Right cardiac atrium (tissue), 5 donors: ENCODE measurements at regions not wholly inside any gene's neighbourhood (a gene's known extent, or its start where the extent isn't known, plus 50 kb on each side); places are given as distances from the start of the nearest gene placed in this dataset.

Experiments used
- ATAC-seq, 2 donors: fragments of 200-7000 bp; cut with Tn5 transposase; one replicate each; pipeline versions ENCODE4 v1.8.0 to v1.9.1; 2020; ENCODE audit warnings: moderate library complexity in 2 of 2, mild to moderate bottlenecking in 1 of 2
- DNase-seq, 3 donors: peaks; one replicate each; pipeline ENCODE4 v3.0.0-alpha.2; 2020
- H3K27ac ChIP-seq: one replicate; pipeline ENCODE4 v1.5.1; 2013; ENCODE audit warnings: mild to moderate bottlenecking, low read length, control low read depth, moderate library complexity
- H3K27me3 ChIP-seq: one replicate; pipeline ENCODE4 v1.6.1; 2013; ENCODE audit not compliant: control insufficient read depth, insufficient read depth
- H3K4me1 ChIP-seq: one replicate; pipeline ENCODE4 v1.6.1; 2013; ENCODE audit warnings: low read length; ENCODE audit not compliant: control insufficient read depth, insufficient read depth
- H3K4me3 ChIP-seq: one replicate; pipeline ENCODE4 v1.5.1; 2013; ENCODE audit warnings: low read length, control low read depth
- H3K9me3 ChIP-seq: one replicate; pipeline ENCODE4 v1.6.1; 2013; ENCODE audit warnings: low read length; ENCODE audit not compliant: control insufficient read depth
- WGBS: extraction: QIAGEN DNeasy Blood & Tissue Kit; methylation state at CpG from one replicate; pipeline ENCODE4 v1.1.7; 2013; 5-methylcytosine and 5-hydroxymethylcytosine counted together
- intact Hi-C, 4 donors: fragments of 100-400 bp; cut with DNase I; formaldehyde crosslinking; loops; one replicate each; pipeline versions ENCODE4 v1.11.0 to v1.14.0; 2022 to 2023
- donor health status: healthy with polysubstance abuse.
- donor health status: DM: no; HTN: yes; CAD: no.
- donor health status: DM: no; HTN: no; CAD: no.
- donor health status: DM: no; HTN: yes; CAD: no; lungs with severe emphysema.
- donor health status: DM: yes; HTN: yes; CAD: no.

- no peaks in the 10 kb centered on the region for H3K9me3 ChIP-seq
- ATAC-seq (no peak), DNase-seq (no peak)
- no peak overlapping the region for H3K4me3 ChIP-seq
- no peaks in the 10 kb centered on the region for H3K4me1 ChIP-seq
- no peak overlapping the region for H3K27ac ChIP-seq
- intact Hi-C loops = no loop called here
- 51% methylated on average over 5 of the region's 5 CpGs for WGBS
- no peaks in the 10 kb centered on the region for H3K27me3 ChIP-seq
Observed at GRCh38 chr12:126512916-126513913, 1448.0 kb downstream of the AACS start.

DNA sequence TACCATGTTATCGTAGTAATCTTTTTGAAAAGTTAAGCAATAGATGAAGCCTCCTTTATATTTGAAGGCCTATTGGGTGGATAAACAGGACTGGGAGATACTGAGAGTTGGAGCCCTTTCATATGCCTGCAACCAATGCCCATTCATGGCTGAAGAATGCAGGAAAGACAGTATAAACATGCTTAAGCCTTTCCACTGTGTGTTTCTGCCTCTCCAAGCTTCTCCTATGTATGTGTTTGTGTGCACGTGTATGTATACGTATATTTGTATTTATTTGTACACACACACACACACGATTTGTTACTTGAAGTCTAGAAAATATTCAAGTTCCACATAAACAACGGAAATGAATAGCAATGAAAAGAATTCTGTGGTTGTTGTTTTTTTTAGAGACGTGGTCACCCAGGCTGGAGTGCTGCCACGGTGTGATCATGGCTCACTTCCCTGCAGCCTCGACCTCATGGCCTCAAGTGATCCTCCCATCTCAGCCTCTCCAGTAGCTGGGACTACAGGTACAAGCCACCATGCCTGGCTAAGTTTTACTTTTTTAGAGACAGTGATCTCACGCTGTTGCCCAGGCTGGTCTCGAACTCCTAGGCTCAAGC, 1453.5 kb downstream of the AACS start:
- WGBS = 74% methylated on average over 10 of the region's 10 CpGs
- intact Hi-C loops = no loop called here
- H3K4me1 ChIP-seq = no peaks in the 10 kb centered on the region
- no peaks in the 10 kb centered on the region for H3K9me3 ChIP-seq
- H3K27me3 ChIP-seq = no peaks in the 10 kb centered on the region
- no peak for ATAC-seq
- no peak overlapping the region for H3K27ac ChIP-seq
- H3K4me3 ChIP-seq = no peak overlapping the region
- DNase-seq = no peak

DNA sequence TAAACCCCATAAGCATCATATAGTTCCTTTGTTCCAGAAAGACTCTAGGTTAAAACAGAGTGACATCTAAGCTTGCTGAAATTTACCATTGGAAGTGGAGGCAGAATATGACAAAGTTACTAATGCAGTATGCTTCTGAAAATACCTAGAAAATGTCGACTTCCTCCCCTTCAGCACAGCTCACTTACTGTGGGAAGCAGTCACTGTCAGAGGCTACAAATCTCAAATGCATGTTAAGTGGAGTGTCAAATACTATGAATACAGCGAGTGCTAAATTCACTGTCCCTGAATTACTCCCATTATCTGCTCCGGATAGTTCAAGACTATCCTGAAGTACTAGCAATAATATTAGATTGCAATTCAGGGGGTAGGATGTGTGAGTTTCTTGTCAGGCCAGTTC, 1454.6 kb downstream of the AACS start:
- H3K27ac ChIP-seq = no peak overlapping the region
- H3K27me3 ChIP-seq = no peaks in the 10 kb centered on the region
- H3K4me3 ChIP-seq = no peak overlapping the region
- no peak for DNase-seq
- 66% methylated on average over 3 of the region's 3 CpGs for WGBS
- intact Hi-C loops = no loop called here
- H3K4me1 ChIP-seq = no peaks in the 10 kb centered on the region
- no peak for ATAC-seq
- H3K9me3 ChIP-seq = no peaks in the 10 kb centered on the region

GRCh38 chr12:126523891-126524290, 1458.7 kb downstream of the AACS start:
- H3K27me3 ChIP-seq = no peaks in the 10 kb centered on the region
- no peak overlapping the region for H3K4me3 ChIP-seq
- ATAC-seq = no peak
- intact Hi-C loops = no loop called here
- no peaks in the 10 kb centered on the region for H3K4me1 ChIP-seq
- WGBS = 72% methylated on average over 7 of the region's 7 CpGs
- H3K9me3 ChIP-seq = no peaks in the 10 kb centered on the region
- no peak for DNase-seq
- no peak overlapping the region for H3K27ac ChIP-seq

DNA sequence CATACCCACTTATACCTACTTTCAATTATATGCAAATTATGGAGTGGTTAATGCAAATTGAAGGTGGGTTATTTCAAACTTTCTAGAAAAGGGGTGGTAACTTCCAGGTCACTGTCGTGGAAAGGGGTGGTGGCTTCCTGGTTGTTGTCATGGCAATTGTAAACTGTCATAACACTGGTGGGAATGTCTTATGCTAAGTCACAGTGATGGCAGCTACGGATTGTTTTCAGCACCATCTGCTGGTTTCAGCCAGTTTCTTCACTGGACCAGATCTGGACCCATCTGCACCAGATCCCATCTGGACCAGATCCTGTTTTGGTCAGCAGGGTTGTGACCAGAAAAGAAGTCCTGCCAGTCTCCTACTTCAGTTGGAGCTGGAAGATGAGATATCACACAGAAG, 1469.3 kb downstream of the AACS start:
- no peak overlapping the region for H3K27ac ChIP-seq
- ATAC-seq (no peak), DNase-seq (no peak)
- intact Hi-C loops = no loop called here
- H3K4me1 ChIP-seq = no peaks in the 10 kb centered on the region
- no peaks in the 10 kb centered on the region for H3K27me3 ChIP-seq
- WGBS = 59% methylated on average over 2 of the region's 2 CpGs
- H3K9me3 ChIP-seq = no peaks in the 10 kb centered on the region
- no peak overlapping the region for H3K4me3 ChIP-seq

GRCh38 chr12:126534942-126535341, 1469.7 kb downstream of the AACS start:
- Histone ChIP-seq H3K27ac (no peak overlapping the region), H3K4me1 (no peaks in the 10 kb centered on the region), H3K27me3 (no peaks in the 10 kb centered on the region), H3K9me3 (no peaks in the 10 kb centered on the region), H3K4me3 (no peak overlapping the region)
- intact Hi-C loops = no loop called here
- 71% methylated on average over 1 of the region's 1 CpG for WGBS
- ATAC-seq = no peak
- DNase-seq = no peak

DNA sequence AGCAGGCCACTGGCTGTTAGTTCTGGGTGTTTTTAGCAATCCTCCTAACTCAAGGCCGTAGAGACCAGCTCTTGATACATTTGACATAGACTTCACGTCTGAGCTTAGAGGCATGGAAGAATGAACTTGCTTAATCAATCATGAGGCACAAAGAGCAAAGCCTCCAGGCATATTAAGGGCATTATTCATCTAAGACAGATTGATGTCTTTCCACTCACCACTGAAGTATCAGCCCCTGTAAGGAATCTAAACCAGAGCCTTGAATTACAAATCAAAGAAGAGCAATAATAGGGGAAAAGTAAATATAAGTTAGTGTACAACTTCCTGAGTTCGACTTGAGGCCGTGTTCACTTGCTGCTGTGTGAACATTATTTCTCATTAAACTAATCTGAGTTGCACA, 1470.7 kb downstream of the AACS start:
- Histone ChIP-seq H3K9me3 (no peaks in the 10 kb centered on the region), H3K4me1 (no peaks in the 10 kb centered on the region), H3K27me3 (no peaks in the 10 kb centered on the region), H3K4me3 (no peak overlapping the region), H3K27ac (no peak overlapping the region)
- intact Hi-C loops = no loop called here
- 61% methylated on average over 4 of the region's 4 CpGs for WGBS
- DNase-seq (no peak), ATAC-seq (no peak)

GRCh38 chr12:126537961-126538530, 1472.8 kb downstream of the AACS start:
- Histone ChIP-seq H3K27ac (no peak overlapping the region), H3K27me3 (no peaks in the 10 kb centered on the region), H3K4me3 (no peak overlapping the region), H3K4me1 (no peaks in the 10 kb centered on the region), H3K9me3 (no peaks in the 10 kb centered on the region)
- ATAC-seq = no peak
- 70% methylated on average over 3 of the region's 3 CpGs for WGBS
- intact Hi-C loops = no loop called here
- DNase-seq = no peak

GRCh38 chr12:126538888-126539287, 1473.7 kb downstream of the AACS start:
- DNase-seq (no peak), ATAC-seq (no peak)
- H3K9me3 ChIP-seq = no peaks in the 10 kb centered on the region
- H3K4me3 ChIP-seq = no peak overlapping the region
- no peaks in the 10 kb centered on the region for H3K27me3 ChIP-seq
- intact Hi-C loops = no loop called here
- H3K4me1 ChIP-seq = no peaks in the 10 kb centered on the region
- 67% methylated on average over 2 of the region's 2 CpGs for WGBS
- H3K27ac ChIP-seq = no peak overlapping the region

DNA sequence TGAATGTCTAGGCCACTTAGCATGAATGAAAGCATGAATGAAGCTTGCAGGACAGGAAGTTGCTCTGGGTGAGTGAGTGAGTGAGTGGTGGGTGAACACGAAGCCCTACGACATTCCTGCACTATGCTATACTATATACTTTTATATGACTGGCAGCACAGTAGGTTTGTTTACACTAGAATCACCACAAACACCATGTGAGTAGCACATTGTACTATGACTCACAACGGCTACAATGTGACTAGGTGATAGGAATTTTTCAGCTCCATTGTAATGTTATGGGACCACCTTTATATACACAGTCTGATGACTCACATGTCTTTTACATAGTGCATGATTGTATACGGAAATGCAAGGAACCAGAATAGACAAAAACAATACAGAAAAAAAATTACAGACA, 1480.2 kb downstream of the AACS start:
- WGBS = 71% methylated on average over 4 of the region's 4 CpGs

DNA sequence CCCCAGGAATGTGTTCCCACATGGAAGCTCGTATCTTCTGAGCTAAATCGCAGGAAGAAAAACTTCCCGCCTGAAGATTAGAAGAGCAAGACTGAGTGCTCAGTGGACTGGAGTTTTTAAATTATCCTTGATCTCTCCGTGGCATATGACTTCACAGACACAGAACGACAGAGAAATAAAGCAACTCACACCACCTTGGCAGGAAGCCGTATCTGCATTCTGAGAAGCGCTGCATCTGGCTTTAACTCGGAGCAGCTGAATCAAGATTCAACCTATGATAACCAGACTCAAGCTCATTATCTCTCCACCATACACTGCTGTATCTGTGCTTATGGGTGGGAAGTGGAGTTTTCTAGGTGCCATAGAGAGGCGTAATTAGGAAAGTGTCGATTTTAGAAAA, 1482.7 kb downstream of the AACS start:
- 38% methylated on average over 10 of the region's 10 CpGs for WGBS
- no peak overlapping the region for H3K27ac ChIP-seq
- H3K4me1 ChIP-seq = no peaks in the 10 kb centered on the region
- no peak for DNase-seq
- no peaks in the 10 kb centered on the region for H3K27me3 ChIP-seq
- no peak for ATAC-seq
- H3K4me3 ChIP-seq = no peak overlapping the region
- intact Hi-C loops = no loop called here
- no peaks in the 10 kb centered on the region for H3K9me3 ChIP-seq

More for the DNA sequence above, 1480.2 kb downstream of the AACS start:
- Histone ChIP-seq H3K27ac (no peak overlapping the region), H3K4me1 (no peaks in the 10 kb centered on the region), H3K9me3 (no peaks in the 10 kb centered on the region), H3K27me3 (no peaks in the 10 kb centered on the region), H3K4me3 (no peak overlapping the region)
- no peak for ATAC-seq
- no peak for DNase-seq
- intact Hi-C loops = no loop called here
